HEK293T (cell line): ENCODE measurements at regions not wholly inside any gene's neighbourhood (a gene's known extent, or its start where the extent isn't known, plus 50 kb on each side); places are given as distances from the start of the nearest gene placed in this dataset.
A peak's percentile ranks its signal among the peaks of the same experiment; 100 is the strongest.

Source experiments
- CTCF ChIA-PET: fragments of 350-600 bp; formaldehyde crosslinking; extraction: SDS; loops from one replicate; lab custom pipeline; 2021; ENCODE audit warnings: antibody characterized with exemption, inconsistent platforms; lab: Yijun Ruan, JAX
- POLR2A ChIA-PET: fragments of 350-600 bp; formaldehyde crosslinking; extraction: SDS; loops from one replicate; lab custom pipeline; 2020; ENCODE audit warnings: antibody characterized with exemption, inconsistent platforms; lab: Yijun Ruan, JAX
- DNase-seq: peaks from one replicate; pipeline ENCODE4 v3.0.0; 2012; ENCODE audit warnings: mixed read lengths; ENCODE audit errors: extremely low spot score
- ARNT ChIP-seq: fragments of 450-650 bp; IDR thresholded peaks from 2 replicates; pipeline ENCODE4 v1.6.1; 2017; ENCODE audit warnings: mild to moderate bottlenecking
- BHLHE40 ChIP-seq: fragments of 450-650 bp; IDR thresholded peaks from 2 replicates; pipeline ENCODE4 v1.6.1; 2016; ENCODE audit warnings: mild to moderate bottlenecking, moderate library complexity, borderline replicate concordance
- CTBP1 ChIP-seq: fragments of 450-650 bp; IDR thresholded peaks from 2 replicates; pipeline ENCODE4 v1.6.1; 2016; ENCODE audit warnings: borderline replicate concordance
- ELF4 ChIP-seq: fragments of 450-650 bp; IDR thresholded peaks from 2 replicates; pipeline ENCODE4 v1.6.1; 2017; ENCODE audit warnings: antibody characterized with exemption
- FOXA1 ChIP-seq: fragments of 450-650 bp; IDR thresholded peaks from 2 replicates; pipeline ENCODE4 v1.6.1; 2016; ENCODE audit warnings: mild to moderate bottlenecking
- FOXK2 ChIP-seq: fragments of 450-650 bp; IDR thresholded peaks from 2 replicates; pipeline ENCODE4 v1.6.1; 2016; ENCODE audit warnings: mild to moderate bottlenecking
- FOXM1 ChIP-seq: fragments of 450-650 bp; IDR thresholded peaks from 2 replicates; pipeline ENCODE4 v1.6.1; 2017; ENCODE audit warnings: mild to moderate bottlenecking, borderline replicate concordance
- HDGF ChIP-seq: fragments of 450-650 bp; IDR thresholded peaks from 2 replicates; pipeline ENCODE4 v1.6.1; 2017; ENCODE audit warnings: antibody characterized with exemption, borderline replicate concordance
- L3MBTL2 ChIP-seq: fragments of 450-650 bp; conservative IDR thresholded peaks from 2 replicates; pipeline ENCODE4 v1.6.1; 2016; ENCODE audit warnings: mild to moderate bottlenecking
- LEF1 ChIP-seq: fragments of 450-650 bp; IDR thresholded peaks from 2 replicates; pipeline ENCODE4 v1.6.1; 2017; ENCODE audit warnings: mild to moderate bottlenecking, borderline replicate concordance
- NFRKB ChIP-seq: fragments of 450-650 bp; IDR thresholded peaks from 2 replicates; pipeline ENCODE4 v1.6.1; 2016; ENCODE audit warnings: mild to moderate bottlenecking, moderate library complexity
- PKNOX1 ChIP-seq: fragments of 450-650 bp; IDR thresholded peaks from 2 replicates; pipeline ENCODE4 v1.6.1; 2016
- SP1 ChIP-seq: fragments of 450-650 bp; IDR thresholded peaks from 2 replicates; pipeline ENCODE4 v1.6.1; 2017
- SUZ12 ChIP-seq: fragments of 450-650 bp; IDR thresholded peaks from 2 replicates; pipeline ENCODE4 v1.6.1; 2016; ENCODE audit warnings: mild to moderate bottlenecking
- TARDBP ChIP-seq: fragments of 450-650 bp; IDR thresholded peaks from 2 replicates; pipeline ENCODE4 v1.6.1; 2016
- ZNF384 ChIP-seq: fragments of 450-650 bp; IDR thresholded peaks from 2 replicates; pipeline ENCODE4 v1.6.1; 2016

GRCh38 chr4:64158648-64159326 lies 250.5 kb downstream of the TECRL start:
- ChIA-PET CTCF (interaction anchor here (0.6 to 1.8 kb wide), 6 partner anchors 8 to 381 kb away, joined by 3 to 7 read pairs (median 3); no protein-coding TSS in a partner anchor), POLR2A (no interaction called here)
- peak; percentile 52 for DNase-seq
- TF ChIP-seq FOXA1 (no peak), ARNT (no peak), SP1 (no peak), TARDBP (no peak), FOXM1 (no peak), ZNF384 (no peak), LEF1 (no peak), BHLHE40 (no peak), HDGF (no peak), NFRKB (no peak)

- no peak for DNase-seq
- TF ChIP-seq L3MBTL2 (no peak), PKNOX1 (no peak), LEF1 (no peak), ELF4 (no peak), ZNF384 (no peak), NFRKB (no peak), TARDBP (no peak), CTBP1 (no peak), FOXM1 (no peak), ARNT (no peak), HDGF (no peak), FOXA1 (no peak), BHLHE40 (no peak), SP1 (no peak), SUZ12 (no peak), FOXK2 (no peak)
- ChIA-PET CTCF (no interaction called here), POLR2A (no interaction called here)
Measured at GRCh38 chr4:64157397-64157796, 251.9 kb downstream of the TECRL start.

GRCh38 chr4:64156253-64156652 lies 253.0 kb downstream of the TECRL start:
- TF ChIP-seq FOXK2 (no peak), TARDBP (no peak)
- CTCF ChIA-PET: interaction anchor here (1.2 kb wide), 1 partner anchor 382 kb away, joined by 3 read pairs; no protein-coding TSS in a partner anchor

GRCh38 chr4:64146030-64146429 lies 263.2 kb downstream of the TECRL start:
- CTCF ChIA-PET: no interaction called here
- no peak for DNase-seq

More at GRCh38 chr4:64156253-64156652, 253.0 kb downstream of the TECRL start:
- no peak for DNase-seq
- POLR2A ChIA-PET: no interaction called here

GRCh38 chr4:64144994-64145393 lies 264.3 kb downstream of the TECRL start:
- CTCF ChIA-PET: no interaction called here
- TF ChIP-seq FOXK2 (no peak), BHLHE40 (no peak), NFRKB (no peak), CTBP1 (no peak), FOXA1 (no peak), SUZ12 (no peak), HDGF (no peak), ARNT (no peak), SP1 (no peak), ZNF384 (no peak), LEF1 (no peak), L3MBTL2 (no peak), TARDBP (no peak), PKNOX1 (no peak), FOXM1 (no peak), ELF4 (no peak)
- DNase-seq: no peak
- POLR2A ChIA-PET: no interaction called here

More at GRCh38 chr4:64146030-64146429, 263.2 kb downstream of the TECRL start:
- POLR2A ChIA-PET: no interaction called here
- TF ChIP-seq NFRKB (no peak), BHLHE40 (no peak), SP1 (no peak), FOXA1 (no peak), CTBP1 (no peak), L3MBTL2 (no peak), PKNOX1 (no peak), FOXK2 (no peak), TARDBP (no peak), ARNT (no peak), SUZ12 (no peak), ZNF384 (no peak), FOXM1 (no peak), HDGF (no peak)

- ChIA-PET POLR2A (no interaction called here), CTCF (no interaction called here)
- no peak for DNase-seq
- TF ChIP-seq HDGF (no peak), FOXA1 (no peak), ELF4 (no peak), CTBP1 (no peak), TARDBP (no peak), ARNT (no peak), SP1 (no peak), BHLHE40 (no peak), L3MBTL2 (no peak), PKNOX1 (no peak), FOXM1 (no peak), LEF1 (no peak), NFRKB (no peak), FOXK2 (no peak), SUZ12 (no peak)
Measured at GRCh38 chr4:64130907-64131306, 278.3 kb downstream of the TECRL start.
